NOMO-1 treated with dmso at 0.1 percent for 144 hours (cell line): ENCODE measurements at regions not wholly inside any gene's neighbourhood (a gene's known extent, or its start where the extent isn't known, plus 50 kb on each side); places are given as distances from the start of the nearest gene placed in this dataset.

Experiments used
- DNase-seq: peaks from one replicate; lab custom pipeline; 2025; ENCODE audit not compliant: unreplicated experiment; lab: John Stamatoyannopoulos, UW

- DNase-seq: no peak
Measured at GRCh38 chr17:72360386-72360940, 239.6 kb downstream of the SOX9 start.

GRCh38 chr17:72361892-72362291, 241.1 kb downstream of the SOX9 start:
- DNase-seq: no peak

GRCh38 chr17:72362376-72363088, 241.7 kb downstream of the SOX9 start:
- DNase-seq: no peak

- DNase-seq: no peak
Measured at GRCh38 chr17:72363089-72363610, 242.3 kb downstream of the SOX9 start.

GRCh38 chr17:72365857-72366414, 245.1 kb downstream of the SOX9 start:
- no peak for DNase-seq

- DNase-seq: no peak
Measured at GRCh38 chr17:72366626-72367025, 245.8 kb downstream of the SOX9 start.

- DNase-seq: no peak
Measured at GRCh38 chr17:72368191-72368590, 247.4 kb downstream of the SOX9 start.

GRCh38 chr17:72369366-72369765, 248.5 kb downstream of the SOX9 start:
- no peak for DNase-seq

GRCh38 chr17:72370819-72371218, 250.0 kb downstream of the SOX9 start:
- DNase-seq: no peak

GRCh38 chr17:72372185-72372584, 251.4 kb downstream of the SOX9 start:
- no peak for DNase-seq

- DNase-seq: no peak
Measured at GRCh38 chr17:72373910-72374741, 253.3 kb downstream of the SOX9 start.

- DNase-seq: no peak
Measured at GRCh38 chr17:72376526-72377345, 255.9 kb downstream of the SOX9 start.

- DNase-seq: no peak
Measured at GRCh38 chr17:72378414-72379390, 257.9 kb downstream of the SOX9 start.

GRCh38 chr17:72379516-72379915, 258.7 kb downstream of the SOX9 start:
- no peak for DNase-seq

- DNase-seq: no peak
Measured at GRCh38 chr17:72380120-72380519, 259.3 kb downstream of the SOX9 start.

- DNase-seq: no peak
Measured at GRCh38 chr17:72380737-72381136, 259.9 kb downstream of the SOX9 start.

GRCh38 chr17:72381597-72382397, 261.0 kb downstream of the SOX9 start:
- no peak for DNase-seq

GRCh38 chr17:72382971-72383722, 262.3 kb downstream of the SOX9 start:
- DNase-seq: no peak
